HL-60 (cell line): ENCODE measurements at regions not wholly inside any gene's neighbourhood (a gene's known extent, or its start where the extent isn't known, plus 50 kb on each side); places are given as distances from the start of the nearest gene placed in this dataset.

Source experiments
- DNase-seq, 2 experiments: peaks; one replicate each; pipeline ENCODE4 v3.0.0-alpha.2; 2010 to 2020; ENCODE audit warnings: low read depth in 1 of 2, low spot score in 1 of 2
- H3K27ac ChIP-seq: fragments of 250-450 bp; sonication (Bioruptor Pico); replicated peaks from 2 replicates; pipeline ENCODE4 v1.5.1; 2020; ENCODE audit warnings: mild to moderate bottlenecking, moderate library complexity
- H3K27me3 ChIP-seq: fragments of 250-450 bp; sonication (Bioruptor Pico); 2 replicates; pipeline ENCODE4 v1.5.1; 2021; ENCODE audit warnings: mild to moderate bottlenecking, moderate library complexity; ENCODE audit not compliant: insufficient read depth, poor library complexity, severe bottlenecking
- H3K4me3 ChIP-seq: replicated peaks from 2 replicates; pipeline ENCODE4 v1.5.1; 2011; ENCODE audit warnings: mild to moderate bottlenecking, control low read depth, low read length; ENCODE audit not compliant: insufficient read depth
- GABPA ChIP-seq: IDR thresholded peaks from 2 replicates; pipeline ENCODE4 v1.6.1; 2012; ENCODE audit warnings: low read depth
- POLR2AphosphoS5 ChIP-seq: IDR thresholded peaks from 2 replicates; pipeline ENCODE4 v1.6.1; 2012; ENCODE audit warnings: low read depth
- REST ChIP-seq: IDR thresholded peaks from 2 replicates; pipeline ENCODE4 v1.6.1; 2012; ENCODE audit warnings: low read depth; ENCODE audit not compliant: insufficient replicate concordance
- SPI1 ChIP-seq: IDR thresholded peaks from 2 replicates; pipeline ENCODE4 v1.6.1; 2012; ENCODE audit warnings: low read depth, mild to moderate bottlenecking, borderline replicate concordance
- TF ChIP-seq, protein P1 (sequence below): IDR thresholded peaks from one replicate; pipeline ENCODE4 v1.5.1; 2011; ENCODE audit warnings: low read length, control low read depth, inconsistent platforms; ENCODE audit not compliant: insufficient read depth

- H3K27me3 ChIP-seq, result no peaks in the 10 kb centered on the region
- DNase-seq, result no peak
- TF ChIP-seq SPI1 (no peak), GABPA (no peak), POLR2AphosphoS5 (no peak), REST (no peak)
- TF ChIP-seq, protein P1, sequence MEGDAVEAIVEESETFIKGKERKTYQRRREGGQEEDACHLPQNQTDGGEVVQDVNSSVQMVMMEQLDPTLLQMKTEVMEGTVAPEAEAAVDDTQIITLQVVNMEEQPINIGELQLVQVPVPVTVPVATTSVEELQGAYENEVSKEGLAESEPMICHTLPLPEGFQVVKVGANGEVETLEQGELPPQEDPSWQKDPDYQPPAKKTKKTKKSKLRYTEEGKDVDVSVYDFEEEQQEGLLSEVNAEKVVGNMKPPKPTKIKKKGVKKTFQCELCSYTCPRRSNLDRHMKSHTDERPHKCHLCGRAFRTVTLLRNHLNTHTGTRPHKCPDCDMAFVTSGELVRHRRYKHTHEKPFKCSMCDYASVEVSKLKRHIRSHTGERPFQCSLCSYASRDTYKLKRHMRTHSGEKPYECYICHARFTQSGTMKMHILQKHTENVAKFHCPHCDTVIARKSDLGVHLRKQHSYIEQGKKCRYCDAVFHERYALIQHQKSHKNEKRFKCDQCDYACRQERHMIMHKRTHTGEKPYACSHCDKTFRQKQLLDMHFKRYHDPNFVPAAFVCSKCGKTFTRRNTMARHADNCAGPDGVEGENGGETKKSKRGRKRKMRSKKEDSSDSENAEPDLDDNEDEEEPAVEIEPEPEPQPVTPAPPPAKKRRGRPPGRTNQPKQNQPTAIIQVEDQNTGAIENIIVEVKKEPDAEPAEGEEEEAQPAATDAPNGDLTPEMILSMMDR, result no peak
- H3K4me3 ChIP-seq, result no peak overlapping the region
- no peak overlapping the region for H3K27ac ChIP-seq
These were observed 412.2 kb upstream of the SORCS1 start for GRCh38 chr10:107576746-107577145.

DNA sequence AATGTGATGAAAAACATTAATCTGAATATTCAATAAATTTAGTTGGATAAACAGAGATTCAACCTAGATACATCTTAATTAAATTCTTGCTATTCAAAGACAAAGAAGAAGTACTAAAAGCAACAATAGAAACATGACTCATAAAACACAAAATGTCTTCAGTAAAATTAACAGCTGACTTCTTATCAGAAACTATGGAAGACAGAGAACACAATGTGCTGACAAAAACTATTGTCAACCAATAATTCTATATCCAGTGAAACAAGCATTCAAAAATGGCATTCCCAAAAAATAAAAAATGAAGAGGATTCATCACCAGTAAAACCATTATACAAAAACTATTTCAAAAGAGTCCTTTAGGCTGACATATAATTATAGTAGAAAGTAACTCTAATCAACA lies 400.5 kb upstream of the SORCS1 start:
- Histone ChIP-seq H3K27ac (no peak overlapping the region), H3K4me3 (no peak overlapping the region), H3K27me3 (no peaks in the 10 kb centered on the region)
- TF ChIP-seq, protein P1, result no peak
- TF ChIP-seq SPI1 (no peak), REST (no peak), POLR2AphosphoS5 (no peak), GABPA (no peak)
- DNase-seq, result no peak

- no peak for TF ChIP-seq POLR2AphosphoS5
- no peak for TF ChIP-seq GABPA
- TF ChIP-seq, protein P1, result no peak
- no peak for TF ChIP-seq REST
- no peak for TF ChIP-seq SPI1
- no peak overlapping the region for H3K27ac ChIP-seq
- no peak for DNase-seq
- no peak overlapping the region for H3K4me3 ChIP-seq
- no peaks in the 10 kb centered on the region for H3K27me3 ChIP-seq
These were observed 396.7 kb upstream of the SORCS1 start for GRCh38 chr10:107561136-107561650.
